Stimulated activated CD8-positive, alpha-beta memory T cell treated with anti-CD3 and anti-CD28 coated beads, Interleukin-7, amount 100 ng/mL, for 4 hours (primary cell): ENCODE measurements at regions not wholly inside any gene's neighbourhood (a gene's known extent, or its start where the extent isn't known, plus 50 kb on each side); places are given as distances from the start of the nearest gene placed in this dataset.
"Not testable (repeated sequence)": the region's sequence is repeated elsewhere in the genome, so short reads cannot be mapped to it uniquely, and the experiment has no call there.

Experiments
- DNase-seq, 2 donors: peaks; one replicate each; pipeline ENCODE4 v3.0.0-alpha.2; 2020; ENCODE audit warnings: low read depth in 2 of 2

- DNase-seq: no peak
Measured at GRCh38 chr16:50497592-50497991, 50.6 kb upstream of the NKD1 start.

GRCh38 chr16:50496990-50497389, 51.2 kb upstream of the NKD1 start:
- DNase-seq: no peak

GRCh38 chr16:50495673-50496072, 52.5 kb upstream of the NKD1 start:
- DNase-seq: no peak

GRCh38 chr16:50494501-50495491, 53.4 kb upstream of the NKD1 start:
- DNase-seq: no peak

- DNase-seq: no peak
Measured at GRCh38 chr16:50491516-50491915, 56.7 kb upstream of the NKD1 start.

- no peak for DNase-seq
Measured at GRCh38 chr16:50490828-50491227, 57.4 kb upstream of the NKD1 start.

- no peak for DNase-seq
Measured at GRCh38 chr16:50489182-50489581, 59.0 kb upstream of the NKD1 start.

GRCh38 chr16:50487528-50487927, 60.7 kb upstream of the NKD1 start:
- DNase-seq: no peak

- not testable (repeated sequence) for DNase-seq
Measured at GRCh38 chr16:50486162-50486561, 62.0 kb upstream of the NKD1 start.

- DNase-seq: no peak
Measured at GRCh38 chr16:50485232-50485631, 63.0 kb upstream of the NKD1 start.

- no peak for DNase-seq
Measured at GRCh38 chr16:50482271-50482670, 65.9 kb upstream of the NKD1 start.

GRCh38 chr16:50480206-50480605, 68.0 kb upstream of the NKD1 start:
- DNase-seq: no peak

GRCh38 chr16:50479771-50480170, 68.4 kb upstream of the NKD1 start:
- no peak for DNase-seq

- no peak for DNase-seq
Measured at GRCh38 chr16:50478773-50479149, 69.4 kb upstream of the NKD1 start.

- DNase-seq: no peak
Measured at GRCh38 chr16:50478075-50478772, 70.0 kb upstream of the NKD1 start.

- DNase-seq: no peak
Measured at GRCh38 chr16:50476486-50477255, 71.5 kb upstream of the NKD1 start.

GRCh38 chr16:50475170-50475569, 73.0 kb upstream of the NKD1 start:
- no peak for DNase-seq

- peak in 1 of 2 donors; percentile 7 for DNase-seq
Measured at GRCh38 chr16:50474138-50474537, 74.1 kb upstream of the NKD1 start.

- no peak for DNase-seq
Measured at GRCh38 chr16:50473356-50473945, 74.7 kb upstream of the NKD1 start.

GRCh38 chr16:50472472-50472871, 75.7 kb upstream of the NKD1 start:
- no peak for DNase-seq

- DNase-seq: no peak
Measured at GRCh38 chr16:50470687-50471086, 77.5 kb upstream of the NKD1 start.
